Tongue (tissue), 1 donor: ENCODE measurements at regions not wholly inside any gene's neighbourhood (a gene's known extent, or its start where the extent isn't known, plus 50 kb on each side); places are given as distances from the start of the nearest gene placed in this dataset.
"Not testable (repeated sequence)": the region's sequence is repeated elsewhere in the genome, so short reads cannot be mapped to it uniquely, and the experiment has no call there.

Source experiments
- DNase-seq: peaks from one replicate; pipeline ENCODE4 v3.0.0-alpha.2; 2015

GRCh38 chr7:119950390-119951041 lies 322.5 kb upstream of the KCND2 start:
- not testable (repeated sequence) for DNase-seq

- not testable (repeated sequence) for DNase-seq
These were observed 321.4 kb upstream of the KCND2 start for GRCh38 chr7:119951614-119952013.

GRCh38 chr7:119957335-119957734 lies 315.6 kb upstream of the KCND2 start:
- DNase-seq = no peak

GRCh38 chr7:119959811-119960210 lies 313.2 kb upstream of the KCND2 start:
- no peak for DNase-seq

- no peak for DNase-seq
These were observed 309.3 kb upstream of the KCND2 start for GRCh38 chr7:119963654-119964053.

GRCh38 chr7:119964065-119964464 lies 308.9 kb upstream of the KCND2 start:
- DNase-seq = no peak

GRCh38 chr7:119964788-119965542 lies 308.0 kb upstream of the KCND2 start:
- no peak for DNase-seq

- DNase-seq = no peak
These were observed 305.8 kb upstream of the KCND2 start for GRCh38 chr7:119967221-119967620.

- not testable (repeated sequence) for DNase-seq
These were observed 304.6 kb upstream of the KCND2 start for GRCh38 chr7:119968411-119968810.

GRCh38 chr7:119969054-119969453 lies 303.9 kb upstream of the KCND2 start:
- no peak for DNase-seq

GRCh38 chr7:119969763-119970162 lies 303.2 kb upstream of the KCND2 start:
- DNase-seq = no peak

- no peak for DNase-seq
These were observed 298.0 kb upstream of the KCND2 start for GRCh38 chr7:119974972-119975371.

GRCh38 chr7:119982884-119983283 lies 290.1 kb upstream of the KCND2 start:
- no peak for DNase-seq

GRCh38 chr7:119983468-119983867 lies 289.5 kb upstream of the KCND2 start:
- DNase-seq = no peak

- DNase-seq = no peak
These were observed 288.7 kb upstream of the KCND2 start for GRCh38 chr7:119984247-119984646.

- no peak for DNase-seq
These were observed 284.6 kb upstream of the KCND2 start for GRCh38 chr7:119988401-119988800.

GRCh38 chr7:119994928-119995327 lies 278.0 kb upstream of the KCND2 start:
- DNase-seq = no peak

GRCh38 chr7:119996634-119997033 lies 276.3 kb upstream of the KCND2 start:
- no peak for DNase-seq

GRCh38 chr7:119999738-120000475 lies 273.1 kb upstream of the KCND2 start:
- DNase-seq = no peak

GRCh38 chr7:120005720-120006119 lies 267.3 kb upstream of the KCND2 start:
- DNase-seq = no peak

GRCh38 chr7:120014301-120014700 lies 258.7 kb upstream of the KCND2 start:
- DNase-seq = not testable (repeated sequence)

- DNase-seq = no peak
These were observed 258.0 kb upstream of the KCND2 start for GRCh38 chr7:120014925-120015465.

- DNase-seq = no peak
These were observed 251.9 kb upstream of the KCND2 start for GRCh38 chr7:120021085-120021484.
